COR-L47 (cell line): ENCODE measurements at regions not wholly inside any gene's neighbourhood (a gene's known extent, or its start where the extent isn't known, plus 50 kb on each side); places are given as distances from the start of the nearest gene placed in this dataset.
A peak's percentile ranks its signal among the peaks of the same experiment; 100 is the strongest.

Source experiments
- DNase-seq: peaks from one replicate; lab custom pipeline; 2025; lab: John Stamatoyannopoulos, UW

- peak; percentile 78 for DNase-seq
Measured at GRCh38 chr2:45301307-45302277, 292.3 kb upstream of the SIX2 start.

- peak; percentile 97 for DNase-seq
Measured at GRCh38 chr2:45300026-45300750, 290.9 kb upstream of the SIX2 start.

- DNase-seq = no peak
Measured at GRCh38 chr2:45299361-45299760, 290.1 kb upstream of the SIX2 start.

- no peak for DNase-seq
Measured at GRCh38 chr2:45293182-45293581, 283.9 kb upstream of the SIX2 start.

GRCh38 chr2:45291296-45291701 lies 282.0 kb upstream of the SIX2 start:
- no peak for DNase-seq

GRCh38 chr2:45289997-45290709 lies 280.9 kb upstream of the SIX2 start:
- DNase-seq = no peak

- DNase-seq = no peak
Measured at GRCh38 chr2:45288532-45289417, 279.5 kb upstream of the SIX2 start.

- no peak for DNase-seq
Measured at GRCh38 chr2:45287045-45287444, 277.8 kb upstream of the SIX2 start.

- DNase-seq = no peak
Measured at GRCh38 chr2:45285771-45286390, 276.6 kb upstream of the SIX2 start.

- no peak for DNase-seq
Measured at GRCh38 chr2:45285311-45285710, 276.1 kb upstream of the SIX2 start.

- DNase-seq = no peak
Measured at GRCh38 chr2:45284621-45284995, 275.4 kb upstream of the SIX2 start.

GRCh38 chr2:45283764-45284620 lies 274.7 kb upstream of the SIX2 start:
- no peak for DNase-seq

- DNase-seq = no peak
Measured at GRCh38 chr2:45282646-45283045, 273.4 kb upstream of the SIX2 start.

GRCh38 chr2:45281311-45281710 lies 272.1 kb upstream of the SIX2 start:
- no peak for DNase-seq

GRCh38 chr2:45280794-45281193 lies 271.5 kb upstream of the SIX2 start:
- no peak for DNase-seq

GRCh38 chr2:45279356-45279755 lies 270.1 kb upstream of the SIX2 start:
- no peak for DNase-seq

GRCh38 chr2:45278365-45279078 lies 269.3 kb upstream of the SIX2 start:
- peak; percentile 78 for DNase-seq

- DNase-seq = no peak
Measured at GRCh38 chr2:45276914-45277313, 267.7 kb upstream of the SIX2 start.

- DNase-seq = no peak
Measured at GRCh38 chr2:45275806-45276205, 266.6 kb upstream of the SIX2 start.
